ENCODE measurements at regions not wholly inside any gene's neighbourhood (a gene's known extent, or its start where the extent isn't known, plus 50 kb on each side); places are given as distances from the start of the nearest gene placed in this dataset.

- peaks cover 10 to 28% (median 13%) of the 10 kb centered on the region in 4 donors for H3K4me1 Mint-ChIP-seq
- ATAC-seq (ENCODE audit: low read depth in 2 of 2) = no peak
- Histone ChIP-seq H3K4me1 (ENCODE audit: control insufficient read depth, insufficient read depth, low read length, poor library complexity, severe bottlenecking) (peaks cover 25% of the 10 kb centered on the region), H3K27ac (ENCODE audit: insufficient read depth, low read length, poor library complexity, severe bottlenecking) (no peak overlapping the region), H3K4me3 (ENCODE audit: low read depth, low read length) (no peak overlapping the region), H3K9me3 (ENCODE audit: control insufficient read depth in 2 of 2, low read length in 2 of 2) (no peaks in the 10 kb centered on the region), H3K27me3 (ENCODE audit: control insufficient read depth, insufficient read depth, low read length) (no peaks in the 10 kb centered on the region), H3K36me3 (ENCODE audit: control insufficient read depth, insufficient read depth, low read length) (no peaks in the 10 kb centered on the region)
- no peaks in the 10 kb centered on the region for H3K9me3 Mint-ChIP-seq
- H3K27me3 Mint-ChIP-seq = no peaks in the 10 kb centered on the region
- H3K4me3 Mint-ChIP-seq = no peak overlapping the region
- no peak overlapping the region for H3K27ac Mint-ChIP-seq
- H3K36me3 Mint-ChIP-seq = no peaks in the 10 kb centered on the region
- DNase-seq = no peak
Measured at GRCh38 chr2:8572712-8573233, 109.1 kb upstream of the ID2 start.

- Histone ChIP-seq H3K27ac (ENCODE audit: insufficient read depth, low read length, poor library complexity, severe bottlenecking) (no peak overlapping the region), H3K4me1 (ENCODE audit: control insufficient read depth, insufficient read depth, low read length, poor library complexity, severe bottlenecking) (peaks cover 25% of the 10 kb centered on the region), H3K9me3 (ENCODE audit: control insufficient read depth in 2 of 2, low read length in 2 of 2) (no peaks in the 10 kb centered on the region), H3K27me3 (ENCODE audit: control insufficient read depth, insufficient read depth, low read length) (no peaks in the 10 kb centered on the region), H3K36me3 (ENCODE audit: control insufficient read depth, insufficient read depth, low read length) (no peaks in the 10 kb centered on the region), H3K4me3 (ENCODE audit: low read depth, low read length) (no peak overlapping the region)
- H3K4me1 Mint-ChIP-seq = peaks cover 10 to 28% (median 13%) of the 10 kb centered on the region in 4 donors
- no peaks in the 10 kb centered on the region for H3K9me3 Mint-ChIP-seq
- no peak overlapping the region for H3K4me3 Mint-ChIP-seq
- ATAC-seq (ENCODE audit: low read depth in 2 of 2) = no peak
- no peaks in the 10 kb centered on the region for H3K36me3 Mint-ChIP-seq
- no peaks in the 10 kb centered on the region for H3K27me3 Mint-ChIP-seq
- no peak overlapping the region for H3K27ac Mint-ChIP-seq
- no peak for DNase-seq
Measured at GRCh38 chr2:8573234-8573941, 108.5 kb upstream of the ID2 start.

- Mint-ChIP-seq H3K36me3 (no peaks in the 10 kb centered on the region), H3K27me3 (no peaks in the 10 kb centered on the region), H3K9me3 (no peaks in the 10 kb centered on the region), H3K4me1 (peaks cover 10 to 28% (median 13%) of the 10 kb centered on the region in 4 donors), H3K4me3 (no peak overlapping the region), H3K27ac (no peak overlapping the region)
- H3K27ac ChIP-seq (ENCODE audit: insufficient read depth, low read length, poor library complexity, severe bottlenecking) = no peak overlapping the region
- H3K4me3 ChIP-seq (ENCODE audit: low read depth, low read length) = no peak overlapping the region
- H3K36me3 ChIP-seq (ENCODE audit: control insufficient read depth, insufficient read depth, low read length) = no peaks in the 10 kb centered on the region
- no peaks in the 10 kb centered on the region for H3K27me3 ChIP-seq (ENCODE audit: control insufficient read depth, insufficient read depth, low read length)
- ATAC-seq (ENCODE audit: low read depth in 2 of 2) (no peak), DNase-seq (no peak)
- H3K4me1 ChIP-seq (ENCODE audit: control insufficient read depth, insufficient read depth, low read length, poor library complexity, severe bottlenecking) = peaks cover 25% of the 10 kb centered on the region
- no peaks in the 10 kb centered on the region for H3K9me3 ChIP-seq (ENCODE audit: control insufficient read depth in 2 of 2, low read length in 2 of 2)
Measured at GRCh38 chr2:8573942-8574195, 108.0 kb upstream of the ID2 start.

- Histone ChIP-seq H3K4me3 (ENCODE audit: low read depth, low read length) (no peak overlapping the region), H3K36me3 (ENCODE audit: control insufficient read depth, insufficient read depth, low read length) (no peaks in the 10 kb centered on the region), H3K27me3 (ENCODE audit: control insufficient read depth, insufficient read depth, low read length) (no peaks in the 10 kb centered on the region), H3K9me3 (ENCODE audit: control insufficient read depth in 2 of 2, low read length in 2 of 2) (no peaks in the 10 kb centered on the region), H3K27ac (ENCODE audit: insufficient read depth, low read length, poor library complexity, severe bottlenecking) (no peak overlapping the region), H3K4me1 (ENCODE audit: control insufficient read depth, insufficient read depth, low read length, poor library complexity, severe bottlenecking) (peaks cover 25% of the 10 kb centered on the region)
- Mint-ChIP-seq H3K9me3 (no peaks in the 10 kb centered on the region), H3K4me1 (peaks cover 10 to 28% (median 13%) of the 10 kb centered on the region in 4 donors), H3K4me3 (peak overlapping the region in 2 of 4 donors; percentile 39 to 65), H3K36me3 (no peaks in the 10 kb centered on the region), H3K27ac (no peak overlapping the region), H3K27me3 (no peaks in the 10 kb centered on the region)
- DNase-seq = no peak
- peak in 1 of 2 donors; percentile 21 for ATAC-seq (ENCODE audit: low read depth in 2 of 2)
Measured at GRCh38 chr2:8574196-8575037, 107.4 kb upstream of the ID2 start.

GRCh38 chr2:8575038-8575833 lies 106.6 kb upstream of the ID2 start:
- Histone ChIP-seq H3K4me1 (ENCODE audit: control insufficient read depth, insufficient read depth, low read length, poor library complexity, severe bottlenecking) (peaks cover 25% of the 10 kb centered on the region), H3K27ac (ENCODE audit: insufficient read depth, low read length, poor library complexity, severe bottlenecking) (no peak overlapping the region), H3K4me3 (ENCODE audit: low read depth, low read length) (no peak overlapping the region), H3K27me3 (ENCODE audit: control insufficient read depth, insufficient read depth, low read length) (no peaks in the 10 kb centered on the region), H3K9me3 (ENCODE audit: control insufficient read depth in 2 of 2, low read length in 2 of 2) (no peaks in the 10 kb centered on the region), H3K36me3 (ENCODE audit: control insufficient read depth, insufficient read depth, low read length) (no peaks in the 10 kb centered on the region)
- peak; percentile 25 to 40 for ATAC-seq (ENCODE audit: low read depth in 2 of 2)
- Mint-ChIP-seq H3K27ac (no peak overlapping the region), H3K4me1 (peaks cover 10 to 29% (median 13%) of the 10 kb centered on the region in 4 donors), H3K27me3 (no peaks in the 10 kb centered on the region), H3K9me3 (no peaks in the 10 kb centered on the region), H3K4me3 (peak overlapping the region in 2 of 4 donors; percentile 22 to 65), H3K36me3 (no peaks in the 10 kb centered on the region)
- DNase-seq = peak in 2 of 3 donors; percentile 26 to 53

GRCh38 chr2:8575834-8576423 lies 105.9 kb upstream of the ID2 start:
- DNase-seq = no peak
- no peaks in the 10 kb centered on the region for H3K9me3 Mint-ChIP-seq
- Histone ChIP-seq H3K4me1 (ENCODE audit: control insufficient read depth, insufficient read depth, low read length, poor library complexity, severe bottlenecking) (peaks cover 25% of the 10 kb centered on the region), H3K9me3 (ENCODE audit: control insufficient read depth in 2 of 2, low read length in 2 of 2) (no peaks in the 10 kb centered on the region), H3K27me3 (ENCODE audit: control insufficient read depth, insufficient read depth, low read length) (no peaks in the 10 kb centered on the region), H3K4me3 (ENCODE audit: low read depth, low read length) (no peak overlapping the region), H3K27ac (ENCODE audit: insufficient read depth, low read length, poor library complexity, severe bottlenecking) (no peak overlapping the region), H3K36me3 (ENCODE audit: control insufficient read depth, insufficient read depth, low read length) (no peaks in the 10 kb centered on the region)
- peaks cover 10 to 34% (median 13%) of the 10 kb centered on the region in 4 donors for H3K4me1 Mint-ChIP-seq
- H3K27ac Mint-ChIP-seq = peak overlapping the region in 2 of 3 donors; percentile 43 to 72
- no peaks in the 10 kb centered on the region for H3K27me3 Mint-ChIP-seq
- no peak for ATAC-seq (ENCODE audit: low read depth in 2 of 2)
- peak overlapping the region in 3 of 4 donors; percentile 22 to 58 (median 58) for H3K4me3 Mint-ChIP-seq
- H3K36me3 Mint-ChIP-seq = no peaks in the 10 kb centered on the region

- no peaks in the 10 kb centered on the region for H3K36me3 ChIP-seq (ENCODE audit: control insufficient read depth, insufficient read depth, low read length)
- Mint-ChIP-seq H3K27me3 (no peaks in the 10 kb centered on the region), H3K4me3 (peak overlapping the region; percentile 58 to 79 (median 59)), H3K27ac (peak overlapping the region in 1 of 3 donors; percentile 43), H3K4me1 (peaks cover 10 to 34% (median 13%) of the 10 kb centered on the region in 4 donors), H3K9me3 (no peaks in the 10 kb centered on the region), H3K36me3 (no peaks in the 10 kb centered on the region)
- no peaks in the 10 kb centered on the region for H3K9me3 ChIP-seq (ENCODE audit: control insufficient read depth in 2 of 2, low read length in 2 of 2)
- peaks cover 25% of the 10 kb centered on the region for H3K4me1 ChIP-seq (ENCODE audit: control insufficient read depth, insufficient read depth, low read length, poor library complexity, severe bottlenecking)
- H3K27me3 ChIP-seq (ENCODE audit: control insufficient read depth, insufficient read depth, low read length) = no peaks in the 10 kb centered on the region
- peak overlapping the region; percentile 16 for H3K4me3 ChIP-seq (ENCODE audit: low read depth, low read length)
- no peak overlapping the region for H3K27ac ChIP-seq (ENCODE audit: insufficient read depth, low read length, poor library complexity, severe bottlenecking)
- DNase-seq (peak in 1 of 3 donors; percentile 56), ATAC-seq (ENCODE audit: low read depth in 2 of 2) (peak in 1 of 2 donors; percentile 49)
Measured at GRCh38 chr2:8576525-8577167, 105.2 kb upstream of the ID2 start.
